Mucosa of descending colon (tissue), 3 donors: ENCODE measurements at regions not wholly inside any gene's neighbourhood (a gene's known extent, or its start where the extent isn't known, plus 50 kb on each side); places are given as distances from the start of the nearest gene placed in this dataset.

Experiments used
- ATAC-seq: fragments of 200-7000 bp; cut with Tn5 transposase; one replicate; pipeline ENCODE4 v1.9.1; 2020; ENCODE audit warnings: mild to moderate bottlenecking, moderate library complexity
- DNase-seq, 3 donors: peaks; one replicate each; pipeline ENCODE4 v3.0.0-alpha.2; 2020
- H3K36me3 ChIP-seq: fragments of 200-600 bp; one replicate; pipeline ENCODE4 v1.8.0; 2021; ENCODE audit warnings: low read depth, mild to moderate bottlenecking
- H3K4me1 ChIP-seq: fragments of 200-600 bp; one replicate; pipeline ENCODE4 v1.8.0; 2021; ENCODE audit warnings: low read depth, mild to moderate bottlenecking
- H3K4me3 ChIP-seq: fragments of 200-600 bp; one replicate; pipeline ENCODE4 v1.8.0; 2021; ENCODE audit warnings: mild to moderate bottlenecking
- H3K9me3 ChIP-seq: fragments of 200-600 bp; one replicate; pipeline ENCODE4 v1.8.0; 2021; ENCODE audit warnings: mild to moderate bottlenecking
- intact Hi-C, 2 donors: fragments of 100-400 bp; cut with DNase I in 1 of 2; cut with micrococcal nuclease in 1 of 2; formaldehyde crosslinking; loops; one replicate each; pipeline versions ENCODE4 v1.11.0 to v1.11.1; 2022; cut with DNase I, micrococcal nuclease
- TF ChIP-seq, protein P1 (sequence below): fragments of 200-600 bp; IDR thresholded peaks from one replicate; pipeline ENCODE4 v1.8.0; 2022; ENCODE audit warnings: antibody characterized with exemption, mild to moderate bottlenecking
- donor health status: DM: no; HTN: no; CAD: no; lungs with moderate emphysema.
- donor health status: DM: no; HTN: no; CAD: no.
- donor health status: DM: no; HTN: yes; CAD: no.

DNA sequence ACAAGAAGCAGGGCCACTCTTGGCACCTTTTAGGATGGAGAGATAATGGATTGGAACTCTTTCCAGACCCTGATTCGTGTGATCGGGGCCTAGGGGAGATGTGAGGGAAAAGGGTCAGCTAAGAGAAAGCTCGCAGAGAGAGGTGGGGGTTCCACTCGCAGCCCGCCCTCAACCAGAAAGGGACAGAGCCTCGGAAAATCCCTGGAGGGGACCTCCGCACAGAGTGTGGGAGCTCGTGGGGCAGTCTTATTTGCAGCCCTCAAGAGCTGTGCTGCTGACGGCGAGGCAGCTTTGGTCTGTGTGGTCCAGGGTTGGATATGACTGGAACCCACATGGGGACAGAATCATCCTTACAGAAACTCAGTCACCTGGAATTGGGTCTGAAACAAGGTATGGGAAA, 184.3 kb upstream of the PMEPA1 start:
- Histone ChIP-seq H3K36me3 (no peaks in the 10 kb centered on the region), H3K4me1 (peaks cover 6% of the 10 kb centered on the region), H3K9me3 (no peaks in the 10 kb centered on the region), H3K4me3 (no peak overlapping the region)
- no peak for ATAC-seq
- TF ChIP-seq, protein P1, sequence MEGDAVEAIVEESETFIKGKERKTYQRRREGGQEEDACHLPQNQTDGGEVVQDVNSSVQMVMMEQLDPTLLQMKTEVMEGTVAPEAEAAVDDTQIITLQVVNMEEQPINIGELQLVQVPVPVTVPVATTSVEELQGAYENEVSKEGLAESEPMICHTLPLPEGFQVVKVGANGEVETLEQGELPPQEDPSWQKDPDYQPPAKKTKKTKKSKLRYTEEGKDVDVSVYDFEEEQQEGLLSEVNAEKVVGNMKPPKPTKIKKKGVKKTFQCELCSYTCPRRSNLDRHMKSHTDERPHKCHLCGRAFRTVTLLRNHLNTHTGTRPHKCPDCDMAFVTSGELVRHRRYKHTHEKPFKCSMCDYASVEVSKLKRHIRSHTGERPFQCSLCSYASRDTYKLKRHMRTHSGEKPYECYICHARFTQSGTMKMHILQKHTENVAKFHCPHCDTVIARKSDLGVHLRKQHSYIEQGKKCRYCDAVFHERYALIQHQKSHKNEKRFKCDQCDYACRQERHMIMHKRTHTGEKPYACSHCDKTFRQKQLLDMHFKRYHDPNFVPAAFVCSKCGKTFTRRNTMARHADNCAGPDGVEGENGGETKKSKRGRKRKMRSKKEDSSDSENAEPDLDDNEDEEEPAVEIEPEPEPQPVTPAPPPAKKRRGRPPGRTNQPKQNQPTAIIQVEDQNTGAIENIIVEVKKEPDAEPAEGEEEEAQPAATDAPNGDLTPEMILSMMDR, result no peak
- intact Hi-C loops, result no loop called here
- DNase-seq, result no peak

DNA sequence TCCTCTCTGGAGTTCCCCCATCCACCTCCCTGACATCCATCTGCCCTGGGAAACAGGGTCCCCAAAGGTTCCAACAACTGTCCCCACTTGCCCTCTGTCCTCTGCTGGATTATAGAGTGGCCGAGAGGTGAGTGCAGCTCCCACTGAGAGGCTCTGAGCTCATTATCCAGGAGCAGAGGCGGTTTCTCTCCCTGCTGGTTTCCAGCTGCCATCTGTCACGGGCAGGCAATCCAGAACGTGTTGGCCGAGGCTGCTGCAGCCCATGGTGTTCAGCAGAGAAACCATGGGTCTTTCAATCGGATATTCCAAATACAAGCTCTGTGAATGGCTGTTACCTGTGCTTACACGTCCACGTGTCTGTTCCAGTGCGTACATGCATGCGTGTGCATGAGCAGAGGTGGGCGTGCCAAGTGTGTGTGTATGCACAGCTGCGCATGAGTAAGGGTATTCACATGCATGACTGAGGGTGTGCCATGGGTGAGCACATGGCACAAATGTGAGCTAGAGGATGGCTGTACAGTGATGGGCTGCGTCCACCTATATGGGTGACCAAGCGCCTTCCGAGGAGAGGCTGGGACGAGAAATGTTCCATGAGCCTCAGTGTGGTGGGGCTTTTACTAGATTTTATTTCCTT, 183.7 kb upstream of the PMEPA1 start:
- peaks cover 6% of the 10 kb centered on the region for H3K4me1 ChIP-seq
- DNase-seq, result no peak
- H3K4me3 ChIP-seq, result no peak overlapping the region
- no peak for ATAC-seq
- TF ChIP-seq, protein P1, result no peak
- H3K36me3 ChIP-seq, result no peaks in the 10 kb centered on the region
- no peaks in the 10 kb centered on the region for H3K9me3 ChIP-seq
- intact Hi-C loops, result no loop called here

- no peaks in the 10 kb centered on the region for H3K36me3 ChIP-seq
- DNase-seq, result no peak
- TF ChIP-seq, protein P1, result no peak
- intact Hi-C loops, result no loop called here
- no peaks in the 10 kb centered on the region for H3K9me3 ChIP-seq
- H3K4me3 ChIP-seq, result no peak overlapping the region
- H3K4me1 ChIP-seq, result peaks cover 2% of the 10 kb centered on the region
- ATAC-seq, result no peak
Observed at GRCh38 chr20:57892471-57892870, 182.7 kb upstream of the PMEPA1 start.

DNA sequence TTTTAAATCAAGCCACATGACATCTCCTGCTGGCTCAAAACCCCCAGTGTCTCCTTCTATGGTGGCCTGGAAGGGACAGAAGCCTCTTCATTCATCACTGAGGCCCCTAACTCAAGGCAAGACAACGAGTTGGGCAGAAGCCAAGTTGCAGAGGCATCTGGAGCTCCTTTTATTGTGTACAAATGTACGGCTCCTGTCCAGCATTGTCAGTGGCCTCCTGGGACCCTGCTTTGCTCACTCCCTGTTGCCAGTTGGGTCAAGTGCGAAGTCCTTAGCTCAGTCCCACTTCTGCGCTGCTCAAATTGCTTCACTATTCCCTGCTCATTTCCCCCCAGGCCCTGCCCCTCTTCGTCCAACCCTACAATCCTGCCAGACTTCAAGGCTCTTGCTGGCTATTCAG, 181.2 kb upstream of the PMEPA1 start:
- DNase-seq, result no peak
- no peak for ATAC-seq

DNA sequence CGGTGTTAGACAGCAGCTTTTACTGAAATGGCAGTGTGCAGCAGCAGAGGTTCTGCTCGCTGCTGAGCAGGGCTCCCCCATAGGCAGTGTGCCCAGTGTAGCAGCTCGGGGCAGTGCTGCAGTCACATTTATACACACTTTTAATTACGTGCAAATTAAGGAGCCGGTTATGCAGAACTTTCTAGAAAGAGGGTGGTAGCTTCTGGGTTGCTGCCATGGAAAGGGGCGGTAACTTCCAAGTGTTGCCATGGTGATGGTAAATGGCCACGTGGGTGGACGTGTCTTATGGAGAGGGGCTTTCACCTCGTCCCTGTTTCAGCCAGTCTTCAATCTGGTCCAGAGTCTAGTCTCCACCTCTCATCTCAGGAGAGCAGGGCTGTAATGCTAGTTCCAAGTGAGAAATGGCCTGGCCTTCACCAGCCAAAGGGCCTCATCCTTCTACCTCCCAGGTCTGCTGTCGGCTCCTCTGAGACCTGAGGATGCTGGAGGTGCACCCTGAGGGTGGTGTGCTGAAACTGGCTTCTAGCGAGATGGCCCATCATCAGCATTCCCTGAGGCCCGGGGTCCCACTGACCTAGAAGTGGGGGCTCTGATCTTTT, 180.5 kb upstream of the PMEPA1 start:
- Histone ChIP-seq H3K4me1 (no peaks in the 10 kb centered on the region), H3K4me3 (no peak overlapping the region), H3K36me3 (no peaks in the 10 kb centered on the region), H3K9me3 (no peaks in the 10 kb centered on the region)
- intact Hi-C loops, result no loop called here
- no peak for DNase-seq
- no peak for ATAC-seq
- TF ChIP-seq, protein P1, result no peak

More for the DNA sequence above, 181.2 kb upstream of the PMEPA1 start:
- Histone ChIP-seq H3K4me3 (no peak overlapping the region), H3K36me3 (no peaks in the 10 kb centered on the region), H3K4me1 (no peaks in the 10 kb centered on the region), H3K9me3 (no peaks in the 10 kb centered on the region)
- TF ChIP-seq, protein P1, result no peak
- intact Hi-C loops, result no loop called here
